SKM-1 (cell line): ENCODE measurements at regions not wholly inside any gene's neighbourhood (a gene's known extent, or its start where the extent isn't known, plus 50 kb on each side); places are given as distances from the start of the nearest gene placed in this dataset.

Experiments
- DNase-seq: peaks from one replicate; lab custom pipeline; 2025; ENCODE audit not compliant: unreplicated experiment; lab: John Stamatoyannopoulos, UW

DNA sequence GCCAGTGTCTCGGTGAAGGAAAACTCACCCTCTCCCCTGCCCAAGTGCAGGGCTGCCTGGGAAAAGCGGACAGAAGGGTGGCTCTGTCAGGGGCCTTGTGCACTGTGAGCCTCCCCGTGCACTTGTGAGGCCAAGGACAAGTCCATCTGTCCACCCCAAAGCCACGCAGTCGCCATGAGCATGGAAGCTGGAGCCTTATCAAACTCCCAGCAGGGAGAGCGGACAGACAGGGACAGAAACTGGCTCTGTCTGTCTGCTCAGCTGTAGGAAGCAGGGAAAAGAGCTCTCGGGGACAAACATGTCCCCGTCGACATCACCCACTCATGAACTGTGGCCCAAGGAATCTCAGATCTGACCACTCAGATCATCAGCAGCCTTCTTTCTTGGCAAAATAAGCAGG, 1385.4 kb downstream of the TBC1D22A start:
- DNase-seq = no peak

DNA sequence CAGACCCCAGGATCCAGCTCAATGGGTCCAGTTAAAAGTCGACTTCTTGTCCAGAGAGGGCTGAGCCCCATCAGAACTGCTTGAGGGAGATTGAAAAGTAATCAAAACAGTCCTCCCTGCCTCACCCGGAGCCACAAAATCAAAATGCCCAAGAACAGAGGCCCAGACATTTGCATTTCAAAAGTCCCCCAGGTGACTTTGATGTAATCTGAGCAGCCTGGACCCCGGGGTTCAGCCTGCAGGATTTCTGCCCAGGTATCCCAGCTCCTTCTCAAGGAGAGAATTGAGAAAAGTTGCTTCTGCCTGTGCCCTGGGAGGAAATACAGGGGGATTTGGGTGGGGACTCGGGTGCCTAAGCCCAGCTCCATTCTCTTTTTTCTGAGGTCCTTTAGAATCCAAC, 1385.0 kb downstream of the TBC1D22A start:
- no peak for DNase-seq

DNA sequence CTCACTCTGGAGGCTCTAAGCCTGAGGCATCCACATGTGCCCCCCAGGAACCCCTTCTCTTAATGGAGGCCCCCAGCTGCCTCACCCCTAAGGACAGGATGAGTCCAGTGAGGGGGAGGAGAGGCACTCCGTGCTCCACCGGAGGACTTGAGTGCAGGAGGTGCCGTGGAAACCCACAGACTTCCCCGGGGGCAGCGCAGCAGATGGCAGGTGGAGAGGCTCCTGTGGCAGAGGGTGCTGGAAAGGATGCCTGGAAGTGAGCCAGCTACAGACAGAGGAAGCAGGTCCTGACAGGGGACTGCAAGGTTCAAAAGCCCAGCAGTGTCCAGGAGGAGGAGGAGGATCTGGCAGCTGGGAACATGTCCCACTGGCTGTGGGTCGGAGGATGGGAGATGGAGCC, 1384.0 kb downstream of the TBC1D22A start:
- no peak for DNase-seq

DNA sequence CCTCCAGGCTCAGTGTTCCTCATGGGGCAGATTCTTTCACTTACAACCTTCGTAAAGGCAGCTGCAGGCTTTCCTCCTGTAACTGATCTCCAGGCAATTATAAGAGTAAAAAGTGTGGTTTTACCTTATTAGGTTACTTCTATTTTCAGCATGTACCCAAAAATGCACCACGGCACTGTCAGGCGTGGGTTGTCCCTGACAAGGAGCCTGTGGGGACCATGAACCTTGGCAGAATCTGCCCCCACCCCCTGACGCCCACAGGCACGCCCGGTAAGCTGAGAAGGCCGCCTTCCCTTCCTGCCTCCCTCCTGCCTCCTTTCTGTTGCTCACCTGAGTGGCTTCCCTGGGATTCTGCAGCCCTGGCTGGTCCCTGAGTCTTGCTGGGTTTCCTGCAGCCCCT, 1383.3 kb downstream of the TBC1D22A start:
- DNase-seq = no peak

DNA sequence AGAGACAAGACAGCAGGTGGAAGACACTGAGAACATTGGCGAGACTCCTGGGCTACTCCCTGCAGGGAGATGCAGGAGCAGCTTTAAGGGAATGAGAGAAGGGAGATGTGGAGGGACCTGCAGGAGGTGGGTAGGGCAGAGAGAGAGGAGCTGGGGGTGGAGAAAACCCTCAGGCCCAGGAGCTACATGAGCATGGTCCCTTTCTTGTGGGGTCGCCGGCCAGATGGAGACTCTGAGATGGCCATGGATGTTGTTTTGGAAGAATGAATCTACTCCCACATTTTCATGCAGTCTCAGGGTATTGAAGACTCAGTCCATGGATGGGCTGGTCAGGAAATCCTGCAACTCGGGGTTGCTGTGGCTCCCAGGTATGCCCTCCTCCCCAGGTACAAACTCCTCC, 1381.9 kb downstream of the TBC1D22A start:
- no peak for DNase-seq

DNA sequence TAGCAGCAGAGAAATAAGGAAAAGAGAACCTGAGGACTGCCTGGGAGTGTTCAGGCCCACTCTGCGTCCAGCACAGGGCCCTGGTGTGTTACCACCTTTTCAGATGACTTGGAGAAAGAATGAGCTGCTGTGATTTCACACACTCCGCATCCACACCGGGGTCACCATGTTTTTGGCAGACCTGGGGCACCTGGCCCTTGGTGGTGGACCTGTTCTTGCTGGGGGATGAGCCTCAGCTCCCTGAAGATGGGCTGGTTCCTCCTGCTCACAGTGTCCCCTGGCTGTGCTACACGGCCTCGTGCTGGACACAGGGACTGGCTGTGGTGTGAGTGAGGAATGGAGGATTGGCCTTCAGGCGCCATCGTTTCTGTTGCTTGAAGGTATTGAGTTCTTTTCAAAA, 1381.4 kb downstream of the TBC1D22A start:
- DNase-seq = no peak

DNA sequence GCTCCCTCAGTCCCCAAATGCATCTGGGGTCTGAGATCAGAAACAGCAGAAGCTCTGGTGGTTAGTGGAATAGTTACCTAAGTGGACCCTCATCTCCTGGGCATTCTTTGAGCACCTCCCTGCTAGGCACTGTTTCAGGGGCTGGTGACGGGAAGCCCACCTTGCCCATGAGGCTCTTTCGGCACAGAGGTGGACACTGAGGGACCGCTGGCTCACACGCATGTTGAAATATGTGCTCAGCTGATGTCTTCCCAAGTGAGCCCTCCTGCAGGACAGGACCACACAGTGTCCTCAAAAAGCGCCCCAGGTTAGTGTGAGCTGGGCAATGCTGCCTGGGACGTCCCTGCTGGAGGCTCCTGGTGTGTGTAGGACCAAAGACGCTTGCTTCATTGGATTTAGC, 1379.9 kb downstream of the TBC1D22A start:
- no peak for DNase-seq

DNA sequence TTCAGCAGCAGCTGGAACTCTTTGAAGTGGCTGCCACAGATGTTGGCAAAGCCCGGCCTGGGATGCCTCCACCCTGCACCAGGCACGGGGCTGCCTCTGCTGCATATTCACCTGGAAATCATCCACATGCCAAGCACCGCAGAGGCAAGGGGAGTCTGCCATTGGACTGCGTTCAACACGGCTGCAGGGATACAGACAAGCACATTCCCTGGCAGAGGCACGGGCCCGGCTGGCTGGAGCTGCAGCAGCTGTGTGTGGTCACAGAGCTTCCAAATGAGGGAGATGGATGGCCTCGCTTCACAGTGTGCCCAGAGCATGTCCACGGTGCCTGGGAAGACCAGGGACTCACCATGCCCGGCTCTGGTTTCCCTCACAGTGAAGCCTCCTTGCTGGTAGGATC, 1378.9 kb downstream of the TBC1D22A start:
- DNase-seq = no peak

DNA sequence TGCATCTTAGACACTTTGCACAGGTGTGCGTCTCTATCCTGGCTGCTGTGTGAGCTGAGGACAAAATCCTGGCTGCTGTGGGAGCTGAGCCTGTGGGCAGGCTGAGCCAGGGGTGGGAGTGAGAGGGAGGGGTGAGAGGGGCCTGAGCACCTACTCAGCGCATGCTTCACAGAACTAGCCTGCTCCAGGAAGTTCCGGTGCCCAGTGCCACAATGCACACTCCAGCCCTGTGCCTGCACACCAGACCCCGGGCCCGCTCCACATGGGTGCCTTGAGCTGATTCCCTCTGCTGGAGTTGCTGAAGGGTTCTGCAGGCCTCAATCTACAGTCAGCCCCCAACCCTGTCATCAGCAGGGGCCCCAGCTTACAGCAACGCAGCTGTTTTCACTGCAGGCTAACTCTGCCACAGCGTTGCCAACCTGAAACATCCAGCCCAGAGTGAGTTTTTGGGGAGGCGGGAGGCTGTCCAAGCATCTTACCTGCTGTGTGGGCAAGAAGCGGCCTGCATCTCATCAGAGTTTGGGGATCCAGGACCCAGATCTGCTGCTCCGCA, 1377.9 kb downstream of the TBC1D22A start:
- no peak for DNase-seq

DNA sequence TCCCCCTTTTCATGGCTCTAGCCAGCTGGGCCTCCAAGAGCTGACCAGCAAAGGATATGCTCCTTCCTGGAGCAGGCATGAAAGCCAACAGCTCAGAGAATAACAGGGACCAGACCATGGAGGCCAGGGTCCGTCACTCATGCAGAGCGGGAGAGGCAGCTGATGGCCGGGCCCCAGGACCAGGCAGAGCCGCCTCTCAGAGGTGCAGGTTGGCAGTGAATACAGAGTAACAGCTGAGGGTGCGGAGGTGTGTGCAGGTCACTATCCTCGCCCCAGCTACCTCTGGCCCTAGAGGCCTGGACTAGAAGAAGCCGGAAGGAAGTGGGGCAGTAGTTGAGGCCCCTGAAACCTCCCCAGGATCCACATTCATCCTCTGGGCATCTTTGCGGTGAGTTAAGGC, 1377.3 kb downstream of the TBC1D22A start:
- no peak for DNase-seq

DNA sequence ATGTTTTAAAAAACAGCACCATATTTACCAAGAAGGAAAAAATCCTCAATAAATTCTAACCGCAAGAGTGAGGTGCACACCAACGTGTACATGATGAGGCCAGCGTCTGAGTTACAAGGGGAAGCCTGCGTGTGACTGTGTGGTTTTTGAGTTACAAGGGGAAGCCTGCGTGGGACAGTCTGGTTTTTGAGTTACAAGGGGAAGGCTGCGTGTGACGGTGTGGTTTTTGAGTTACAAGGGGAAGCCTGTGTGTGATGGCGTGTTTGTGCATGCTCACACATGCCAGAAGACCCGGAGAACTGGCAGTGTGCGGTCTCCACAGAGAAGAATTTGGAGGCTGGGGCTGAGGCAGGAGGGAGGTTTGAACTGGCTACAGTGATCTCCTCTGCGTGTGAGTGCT, 1376.4 kb downstream of the TBC1D22A start:
- DNase-seq = no peak

DNA sequence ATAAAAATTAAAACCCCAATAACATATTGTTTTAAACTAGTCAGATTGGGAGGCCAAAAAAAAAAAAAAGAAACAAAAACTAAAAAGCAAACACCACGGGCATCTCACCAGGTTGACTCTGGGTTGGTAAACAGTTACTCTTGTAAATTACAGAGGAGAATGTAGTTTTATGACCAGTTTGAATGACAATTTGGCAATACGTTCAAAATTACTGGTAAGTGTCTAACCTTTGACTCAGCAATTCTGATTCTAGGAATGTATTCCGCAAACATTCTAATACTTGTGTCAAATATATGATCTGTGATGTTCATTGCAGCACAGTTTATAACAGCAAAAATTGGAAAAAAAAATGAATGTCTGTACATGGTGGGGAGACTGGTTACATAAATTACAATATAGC, 1376.0 kb downstream of the TBC1D22A start:
- no peak for DNase-seq

DNA sequence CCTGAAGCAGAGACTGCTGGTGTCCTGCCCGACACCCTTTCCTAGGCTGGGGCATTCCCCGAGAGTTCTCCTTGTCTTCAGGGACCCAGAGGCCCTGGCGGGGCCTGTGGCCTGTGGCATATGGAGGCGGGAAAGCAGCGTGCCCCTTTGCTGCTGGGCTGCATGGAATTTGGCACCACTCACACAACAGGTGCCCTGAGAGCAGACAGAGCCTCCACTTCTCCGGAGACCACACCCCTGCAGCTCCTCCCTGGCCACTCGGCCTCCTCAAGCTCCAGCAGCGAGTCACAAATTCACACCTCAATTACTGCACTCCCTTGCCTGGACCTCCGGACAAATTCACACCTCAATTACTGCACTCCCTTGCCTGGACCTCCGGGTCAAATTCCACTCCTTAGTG, 1375.2 kb downstream of the TBC1D22A start:
- DNase-seq = no peak

DNA sequence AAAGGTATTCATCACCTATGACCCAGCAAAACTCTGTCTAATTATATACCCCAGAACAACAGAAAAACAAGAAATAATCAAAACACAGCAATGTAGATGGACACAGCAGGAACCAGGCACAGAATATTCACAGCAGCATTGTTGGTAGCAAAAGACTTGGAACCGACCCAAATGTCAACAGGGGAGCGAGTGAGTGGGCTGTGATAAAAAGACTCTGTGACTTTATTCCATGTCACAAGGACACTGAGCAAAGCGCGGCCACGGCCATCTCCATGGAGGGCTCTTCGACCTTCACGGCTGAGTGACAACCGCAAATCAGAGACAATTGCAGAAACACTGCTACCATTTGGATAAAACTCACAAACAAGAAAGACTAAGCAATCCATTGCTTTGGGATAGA, 1373.1 kb downstream of the TBC1D22A start:
- no peak for DNase-seq

DNA sequence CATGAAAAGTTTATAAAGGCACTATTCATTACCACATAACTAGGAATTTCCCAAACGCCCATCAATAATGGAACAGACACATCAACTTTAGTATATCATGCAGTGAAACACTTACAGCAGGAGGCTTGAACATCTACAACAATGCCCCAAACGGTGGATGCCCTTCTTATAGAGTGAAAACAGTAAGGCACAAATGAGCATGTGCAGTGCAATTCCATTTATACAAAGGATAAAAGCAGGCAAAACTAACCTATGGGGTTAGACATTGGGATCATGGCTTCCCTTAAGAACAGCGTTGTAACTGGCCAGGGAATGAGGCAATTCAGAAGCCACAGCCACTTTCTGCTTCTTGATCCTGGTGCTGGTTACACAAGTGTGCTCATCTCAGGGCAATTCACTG, 1363.0 kb downstream of the TBC1D22A start:
- no peak for DNase-seq

DNA sequence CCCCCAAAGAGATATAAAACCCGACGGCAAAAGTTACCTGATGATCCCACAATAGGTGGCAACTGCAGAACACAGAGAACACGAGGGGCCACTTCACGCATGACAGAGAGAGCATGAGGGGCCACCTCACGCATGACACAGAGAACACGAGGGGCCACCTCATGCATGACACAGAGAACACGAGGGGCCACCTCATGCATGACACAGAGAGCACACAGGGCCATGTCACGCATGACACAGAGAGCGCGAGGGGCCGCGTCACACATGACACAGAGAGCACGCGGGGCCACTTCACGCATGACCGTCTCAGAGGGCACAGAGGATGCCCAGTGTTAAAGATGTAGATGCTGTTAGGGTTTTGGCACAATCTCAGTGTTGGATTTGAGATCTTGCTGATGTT, 1359.5 kb downstream of the TBC1D22A start:
- no peak for DNase-seq

DNA sequence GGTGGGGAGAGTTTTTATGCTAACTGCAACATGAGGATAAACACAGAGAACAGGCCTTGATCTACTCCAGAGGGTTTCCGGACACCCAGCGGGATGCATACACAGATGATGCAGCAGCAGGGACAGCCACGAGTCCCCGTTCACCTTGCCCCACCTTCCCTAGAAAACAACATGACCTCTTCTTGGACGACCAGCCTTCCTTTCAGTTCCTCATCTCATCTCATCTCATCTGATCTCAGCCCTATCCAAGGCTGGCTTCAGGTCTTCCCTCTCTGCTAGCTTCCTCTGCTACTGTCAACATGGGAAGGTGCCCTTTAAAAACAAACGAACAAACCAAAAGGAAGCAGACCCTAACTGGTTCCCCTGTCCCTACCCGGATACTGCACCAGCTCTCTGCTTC, 1356.2 kb downstream of the TBC1D22A start:
- DNase-seq = no peak

DNA sequence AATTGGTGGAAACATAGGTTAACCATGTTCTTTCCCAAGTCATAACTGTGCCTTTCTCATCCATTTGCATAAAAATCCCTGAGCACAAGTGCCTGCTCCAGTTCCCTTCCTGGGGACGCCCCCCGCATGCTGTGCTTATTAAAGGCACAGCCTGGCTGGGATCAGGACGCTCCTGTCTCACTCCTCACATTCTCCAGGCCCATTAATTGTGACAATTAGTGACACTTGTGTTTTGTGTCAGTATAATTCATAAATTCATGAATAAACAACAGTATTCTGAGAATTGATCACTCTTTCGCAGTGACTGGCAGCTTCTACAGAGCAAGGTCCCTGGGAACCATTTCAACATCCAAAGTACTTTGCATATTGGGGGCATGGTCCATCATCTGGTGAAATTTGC, 1354.4 kb downstream of the TBC1D22A start:
- DNase-seq = no peak

DNA sequence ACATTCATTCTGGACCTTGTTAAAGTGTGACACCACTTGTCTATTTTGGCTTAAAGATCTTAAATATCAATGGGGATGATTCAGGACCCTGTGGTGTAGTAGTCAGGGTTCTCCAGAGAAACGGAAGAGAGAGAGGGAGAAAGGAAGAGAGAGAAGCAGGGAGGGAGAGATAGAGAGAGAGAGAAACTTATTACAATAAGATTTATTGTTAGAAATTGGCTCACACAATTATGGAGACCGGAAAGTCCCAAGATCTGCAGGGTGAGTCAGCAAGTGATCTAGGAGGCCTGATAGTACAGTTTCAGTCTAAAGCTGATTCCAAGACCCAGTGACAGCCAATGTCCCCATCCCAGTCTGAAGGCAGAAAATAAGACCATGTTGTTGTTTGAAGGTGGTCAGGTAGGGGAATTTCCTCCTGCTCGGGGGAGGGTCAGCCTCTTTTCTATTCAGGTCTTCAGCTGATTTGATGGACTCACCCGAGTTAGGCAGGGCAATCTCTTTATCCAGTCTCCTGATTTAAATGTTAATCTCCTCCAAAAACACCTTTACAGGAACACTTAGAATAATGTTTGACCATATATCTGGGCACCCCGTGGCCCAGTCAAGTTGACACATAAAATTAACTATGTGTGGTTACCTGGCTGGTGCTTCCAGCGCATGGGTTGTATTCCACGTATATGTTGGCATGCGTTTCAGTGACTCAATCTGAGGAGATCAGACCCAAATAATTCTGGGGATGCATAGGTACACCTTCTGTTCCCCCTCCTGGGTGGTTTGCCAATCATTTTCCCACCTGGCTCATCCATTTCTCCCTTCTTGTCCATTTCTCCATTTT, 1350.5 kb downstream of the TBC1D22A start:
- DNase-seq = no peak

DNA sequence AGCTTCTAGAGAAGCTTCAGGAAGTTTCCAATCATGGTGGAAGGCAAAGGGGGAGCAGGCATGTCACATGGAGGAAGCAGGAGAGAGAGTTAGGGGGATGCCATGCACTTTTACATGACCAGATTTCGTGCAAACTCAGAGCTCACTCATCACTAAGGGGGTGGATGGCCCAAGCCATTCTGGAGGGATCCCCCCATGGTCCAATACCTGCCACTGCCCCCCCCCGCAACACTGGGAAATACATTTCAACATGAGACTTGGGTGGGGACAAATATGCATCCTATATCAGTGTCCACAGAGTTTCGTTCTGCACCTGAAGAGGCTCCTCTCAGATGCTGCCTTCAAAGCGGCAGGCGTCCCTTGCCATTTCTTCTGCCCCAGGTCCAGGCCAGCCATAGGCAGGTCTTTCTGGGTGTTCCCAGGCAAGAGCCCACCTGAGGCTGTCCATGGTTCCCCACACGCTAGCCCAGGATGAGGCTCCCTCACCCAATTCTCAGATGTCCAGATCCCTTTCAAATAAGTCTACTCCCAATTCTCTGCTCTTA, 1344.3 kb downstream of the TBC1D22A start:
- DNase-seq = no peak

DNA sequence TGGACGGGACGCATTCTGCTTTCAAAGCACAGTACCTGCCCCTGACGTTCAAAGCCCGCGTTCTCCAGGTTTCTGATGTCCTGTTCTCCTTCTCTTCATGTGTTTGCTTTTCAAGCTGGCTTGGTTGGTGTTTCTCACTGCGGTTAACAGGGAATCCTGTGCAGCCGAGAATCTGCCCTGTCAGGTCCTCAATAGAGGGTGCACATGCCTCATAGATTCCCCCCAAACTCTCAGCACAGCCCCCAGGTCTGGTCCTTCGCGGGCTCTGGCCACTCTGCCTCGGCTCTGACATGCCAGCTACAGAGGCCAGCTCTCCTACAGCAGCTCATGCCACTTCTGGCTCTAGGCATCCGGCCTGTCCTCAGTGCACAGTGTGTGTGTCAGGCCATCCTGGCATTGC, 1343.8 kb downstream of the TBC1D22A start:
- no peak for DNase-seq

DNA sequence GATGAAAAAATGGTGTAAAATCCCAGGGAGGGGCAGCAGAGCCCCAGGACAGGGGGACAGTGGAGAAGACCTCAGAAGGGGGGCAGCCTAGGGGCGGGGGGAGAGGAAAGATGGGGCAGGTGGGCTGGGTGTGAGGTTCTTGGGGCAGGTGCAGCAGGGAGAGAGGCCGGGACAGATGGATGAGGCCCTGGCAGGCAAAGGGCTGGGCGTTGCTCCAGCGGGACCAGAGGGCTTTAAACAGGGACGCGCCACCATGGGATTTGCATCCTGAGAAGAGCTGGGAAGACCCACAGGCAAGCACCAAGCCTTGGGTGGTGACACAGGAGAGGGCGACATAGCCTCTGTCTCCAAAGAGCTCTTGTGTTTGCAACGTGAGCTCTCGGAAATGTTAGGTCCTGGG, 1342.8 kb downstream of the TBC1D22A start:
- DNase-seq = no peak

DNA sequence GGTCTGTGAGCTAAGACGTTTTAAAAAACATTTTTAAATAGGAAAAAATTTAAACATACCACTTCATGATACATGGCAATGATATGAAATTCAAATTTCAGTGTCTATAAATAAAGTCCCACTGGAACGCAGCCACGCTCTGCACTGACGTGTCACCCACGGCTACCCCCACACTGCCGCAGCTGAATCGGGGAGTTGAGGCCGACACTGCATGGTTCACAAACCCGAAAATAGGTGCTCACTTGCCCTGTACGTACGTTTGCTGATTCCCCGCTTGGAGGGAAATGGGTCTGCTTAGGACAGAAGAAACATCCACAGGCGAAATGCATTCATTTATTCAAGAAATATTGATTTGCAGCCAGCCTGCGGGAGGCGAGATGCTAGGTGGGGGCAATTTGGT, 1342.3 kb downstream of the TBC1D22A start:
- DNase-seq = no peak
